Large intestine (tissue), 3 donors: ENCODE measurements at regions not wholly inside any gene's neighbourhood (a gene's known extent, or its start where the extent isn't known, plus 50 kb on each side); places are given as distances from the start of the nearest gene placed in this dataset.
"Not testable (repeated sequence)": the region's sequence is repeated elsewhere in the genome, so short reads cannot be mapped to it uniquely, and the experiment has no call there.

Experiments
- DNase-seq, 2 donors: peaks; one replicate each; pipeline versions ENCODE4 v3.0.0 to v3.0.0-alpha.2; 2013
- H3K27ac ChIP-seq: one replicate; pipeline ENCODE4 v1.5.1; 2013; ENCODE audit warnings: low read length
- H3K27me3 ChIP-seq: 2 replicates; pipeline ENCODE4 v1.6.1; 2013; ENCODE audit warnings: low read length; ENCODE audit not compliant: control insufficient read depth, insufficient read depth
- H3K36me3 ChIP-seq: 2 replicates; pipeline ENCODE4 v1.6.1; 2013; ENCODE audit warnings: low read length; ENCODE audit not compliant: control insufficient read depth, insufficient read depth
- H3K4me1 ChIP-seq: one replicate; pipeline ENCODE4 v1.6.1; 2013; ENCODE audit warnings: low read length; ENCODE audit not compliant: control insufficient read depth, insufficient read depth
- H3K4me3 ChIP-seq: one replicate; pipeline ENCODE4 v1.5.1; 2013; ENCODE audit warnings: low read length
- H3K9me3 ChIP-seq: one replicate; pipeline ENCODE4 v1.6.1; 2013; ENCODE audit warnings: mild to moderate bottlenecking, low read depth, low read length, moderate library complexity; ENCODE audit not compliant: control insufficient read depth
- WGBS: methylation state at CpG from one replicate; pipeline ENCODE4 v1.1.5; 2013; ENCODE audit warnings: low lambda C conversion rate; ENCODE audit not compliant: insufficient coverage; 5-methylcytosine and 5-hydroxymethylcytosine counted together

GRCh38 chrY:7996726-7997125 lies 1085.2 kb upstream of the AMELY start:
- H3K27me3 ChIP-seq, result no peaks in the 10 kb centered on the region
- H3K27ac ChIP-seq, result no peak overlapping the region
- no peaks in the 10 kb centered on the region for H3K4me1 ChIP-seq
- 60% methylated on average over 1 of the region's 2 CpGs for WGBS
- DNase-seq, result no peak
- H3K4me3 ChIP-seq, result no peak overlapping the region
- no peaks in the 10 kb centered on the region for H3K9me3 ChIP-seq
- H3K36me3 ChIP-seq, result no peaks in the 10 kb centered on the region

- not testable (repeated sequence) for H3K4me3 ChIP-seq, H3K27ac ChIP-seq, H3K9me3 ChIP-seq, H3K27me3 ChIP-seq, H3K4me1 ChIP-seq, H3K36me3 ChIP-seq, DNase-seq
- WGBS, result 75% methylated on average over 1 of the region's 2 CpGs
These were observed 1083.2 kb upstream of the AMELY start for GRCh38 chrY:7994781-7995180.

GRCh38 chrY:7979770-7980169 lies 1068.2 kb upstream of the AMELY start:
- no peak overlapping the region for H3K27ac ChIP-seq
- no peak overlapping the region for H3K4me3 ChIP-seq
- H3K4me1 ChIP-seq, result peaks cover 7% of the 10 kb centered on the region
- H3K9me3 ChIP-seq, result no peaks in the 10 kb centered on the region
- H3K27me3 ChIP-seq, result no peaks in the 10 kb centered on the region
- no peak for DNase-seq
- WGBS, result no CpG with 5 or more reads among the region's 1 CpG
- no peaks in the 10 kb centered on the region for H3K36me3 ChIP-seq

- Histone ChIP-seq H3K4me1 (peaks cover 9% of the 10 kb centered on the region), H3K27me3 (no peaks in the 10 kb centered on the region), H3K9me3 (no peaks in the 10 kb centered on the region), H3K36me3 (no peaks in the 10 kb centered on the region), H3K4me3 (no peak overlapping the region), H3K27ac (no peak overlapping the region)
- no CpG with 5 or more reads among the region's 1 CpG for WGBS
- DNase-seq, result no peak
These were observed 1065.7 kb upstream of the AMELY start for GRCh38 chrY:7977301-7977700.

GRCh38 chrY:7968293-7968692 lies 1056.7 kb upstream of the AMELY start:
- H3K4me3 ChIP-seq, result no peak overlapping the region
- no peaks in the 10 kb centered on the region for H3K4me1 ChIP-seq
- H3K36me3 ChIP-seq, result no peaks in the 10 kb centered on the region
- no peaks in the 10 kb centered on the region for H3K9me3 ChIP-seq
- H3K27ac ChIP-seq, result no peak overlapping the region
- H3K27me3 ChIP-seq, result no peaks in the 10 kb centered on the region
- no CpG with 5 or more reads among the region's 2 CpGs for WGBS
- no peak for DNase-seq

GRCh38 chrY:7966916-7967315 lies 1055.4 kb upstream of the AMELY start:
- no peak overlapping the region for H3K27ac ChIP-seq
- no peaks in the 10 kb centered on the region for H3K27me3 ChIP-seq
- DNase-seq, result no peak
- no peaks in the 10 kb centered on the region for H3K4me1 ChIP-seq
- no peak overlapping the region for H3K4me3 ChIP-seq
- WGBS, result no CpG with 5 or more reads among the region's 2 CpGs
- H3K9me3 ChIP-seq, result no peaks in the 10 kb centered on the region
- H3K36me3 ChIP-seq, result no peaks in the 10 kb centered on the region

- H3K36me3 ChIP-seq, result no peaks in the 10 kb centered on the region
- no peak overlapping the region for H3K27ac ChIP-seq
- H3K9me3 ChIP-seq, result no peaks in the 10 kb centered on the region
- H3K27me3 ChIP-seq, result no peaks in the 10 kb centered on the region
- H3K4me3 ChIP-seq, result no peak overlapping the region
- DNase-seq, result no peak
- no CpG with 5 or more reads among the region's 3 CpGs for WGBS
- H3K4me1 ChIP-seq, result no peaks in the 10 kb centered on the region
These were observed 1051.8 kb upstream of the AMELY start for GRCh38 chrY:7963393-7963792.

- DNase-seq, result no peak
- H3K4me3 ChIP-seq, result no peak overlapping the region
- H3K36me3 ChIP-seq, result no peaks in the 10 kb centered on the region
- H3K4me1 ChIP-seq, result no peaks in the 10 kb centered on the region
- no peaks in the 10 kb centered on the region for H3K9me3 ChIP-seq
- WGBS, result no CpG with 5 or more reads among the region's 1 CpG
- no peaks in the 10 kb centered on the region for H3K27me3 ChIP-seq
- no peak overlapping the region for H3K27ac ChIP-seq
These were observed 1050.8 kb upstream of the AMELY start for GRCh38 chrY:7962350-7962749.

GRCh38 chrY:7961811-7962210 lies 1050.3 kb upstream of the AMELY start:
- WGBS, result no CpG with 5 or more reads among the region's 2 CpGs
- no peak for DNase-seq
- Histone ChIP-seq H3K36me3 (no peaks in the 10 kb centered on the region), H3K9me3 (no peaks in the 10 kb centered on the region), H3K27ac (no peak overlapping the region), H3K4me3 (no peak overlapping the region), H3K27me3 (no peaks in the 10 kb centered on the region), H3K4me1 (no peaks in the 10 kb centered on the region)

- Histone ChIP-seq H3K36me3 (no peaks in the 10 kb centered on the region), H3K27me3 (no peaks in the 10 kb centered on the region), H3K27ac (no peak overlapping the region), H3K4me3 (no peak overlapping the region), H3K9me3 (no peaks in the 10 kb centered on the region), H3K4me1 (no peaks in the 10 kb centered on the region)
- no CpG with 5 or more reads among the region's 4 CpGs for WGBS
- peak in 1 of 2 donors; percentile 14 for DNase-seq
These were observed 1046.2 kb upstream of the AMELY start for GRCh38 chrY:7957773-7958172.

- Histone ChIP-seq H3K4me1 (no peaks in the 10 kb centered on the region), H3K36me3 (no peaks in the 10 kb centered on the region), H3K27me3 (no peaks in the 10 kb centered on the region), H3K9me3 (no peaks in the 10 kb centered on the region), H3K4me3 (no peak overlapping the region), H3K27ac (no peak overlapping the region)
- DNase-seq, result no peak
- no CpG with 5 or more reads among the region's 3 CpGs for WGBS
These were observed 1039.8 kb upstream of the AMELY start for GRCh38 chrY:7951187-7951852.
